Ammon's horn (tissue), 1 donor: ENCODE measurements at regions not wholly inside any gene's neighbourhood (a gene's known extent, or its start where the extent isn't known, plus 50 kb on each side); places are given as distances from the start of the nearest gene placed in this dataset.
A peak's percentile ranks its signal among the peaks of the same experiment; 100 is the strongest.

Experiments used
- DNase-seq: peaks from one replicate; pipeline ENCODE4 v3.0.0-alpha.2; 2016; ENCODE audit warnings: low spot score

- DNase-seq, result no peak
Measured at GRCh38 chr6:137734005-137734874, 132.8 kb upstream of the TNFAIP3 start.

- DNase-seq, result peak; percentile 4
Measured at GRCh38 chr6:137734875-137735182, 132.2 kb upstream of the TNFAIP3 start.

- DNase-seq, result no peak
Measured at GRCh38 chr6:137736048-137736818, 130.8 kb upstream of the TNFAIP3 start.

- DNase-seq, result no peak
Measured at GRCh38 chr6:137736911-137737310, 130.1 kb upstream of the TNFAIP3 start.

- DNase-seq, result no peak
Measured at GRCh38 chr6:137737836-137738596, 129.0 kb upstream of the TNFAIP3 start.

- no peak for DNase-seq
Measured at GRCh38 chr6:137738931-137739504, 128.0 kb upstream of the TNFAIP3 start.

GRCh38 chr6:137739544-137739943, 127.5 kb upstream of the TNFAIP3 start:
- no peak for DNase-seq

GRCh38 chr6:137740091-137740755, 126.8 kb upstream of the TNFAIP3 start:
- DNase-seq, result no peak

GRCh38 chr6:137740967-137741761, 125.9 kb upstream of the TNFAIP3 start:
- DNase-seq, result no peak

GRCh38 chr6:137743493-137743892, 123.6 kb upstream of the TNFAIP3 start:
- no peak for DNase-seq

- DNase-seq, result no peak
Measured at GRCh38 chr6:137744877-137745276, 122.2 kb upstream of the TNFAIP3 start.

GRCh38 chr6:137745321-137745720, 121.7 kb upstream of the TNFAIP3 start:
- DNase-seq, result no peak

- no peak for DNase-seq
Measured at GRCh38 chr6:137746264-137746663, 120.8 kb upstream of the TNFAIP3 start.

GRCh38 chr6:137749696-137750211, 117.3 kb upstream of the TNFAIP3 start:
- no peak for DNase-seq

GRCh38 chr6:137750297-137750696, 116.8 kb upstream of the TNFAIP3 start:
- DNase-seq, result no peak

- no peak for DNase-seq
Measured at GRCh38 chr6:137751768-137752560, 115.1 kb upstream of the TNFAIP3 start.

GRCh38 chr6:137754366-137754765, 112.7 kb upstream of the TNFAIP3 start:
- no peak for DNase-seq

GRCh38 chr6:137754866-137755265, 112.2 kb upstream of the TNFAIP3 start:
- DNase-seq, result no peak

- no peak for DNase-seq
Measured at GRCh38 chr6:137755284-137755683, 111.8 kb upstream of the TNFAIP3 start.

- DNase-seq, result no peak
Measured at GRCh38 chr6:137756788-137757187, 110.3 kb upstream of the TNFAIP3 start.
